ENCODE measurements at regions not wholly inside any gene's neighbourhood (a gene's known extent, or its start where the extent isn't known, plus 50 kb on each side); places are given as distances from the start of the nearest gene placed in this dataset.

DNA sequence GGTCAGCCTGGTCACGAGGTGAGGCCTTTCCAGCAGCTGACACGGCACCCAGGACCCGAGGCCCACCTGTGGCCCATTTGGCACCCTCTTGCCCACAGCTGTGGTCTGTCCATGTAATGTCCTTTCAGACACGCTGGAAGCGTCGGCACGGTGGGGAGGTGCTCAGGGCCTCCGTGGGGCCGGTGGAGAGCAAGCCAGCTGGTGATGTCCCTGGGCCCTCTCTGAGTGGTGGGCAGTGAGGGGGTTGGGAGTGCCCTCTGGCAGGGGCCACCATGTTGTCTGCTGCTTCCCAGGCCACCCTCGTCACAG lies 97.3 kb upstream of the ZNF469 start (continued):
- no peak for TF ChIP-seq ZNF462 (CRISPR knock-in tag; IDR thresholded peaks at IDR 0.05)
- TF ChIP-seq POLR2AphosphoS5 (IDR thresholded peaks at IDR 0.05; ENCODE audit: low read depth): no peak
- TF ChIP-seq CREB1 (CRISPR knock-in tag; IDR thresholded peaks at IDR 0.05; ENCODE audit: low read depth): no peak

GRCh38 chr16:88286301-88286923 lies 96.3 kb upstream of the ZNF469 start:
- no peaks in the 10 kb centered on the region for H3K27me3 ChIP-seq (ENCODE audit: insufficient read depth)
- no peaks in the 10 kb centered on the region for H3K4me1 ChIP-seq (ENCODE audit: insufficient read depth)
- H3K27me3 Mint-ChIP-seq (ENCODE audit: insufficient read depth, low read depth, poor library complexity): no peaks in the 10 kb centered on the region
- no peaks in the 10 kb centered on the region for H3K9me2 ChIP-seq (ENCODE audit: insufficient read depth)
- H3K36me3 ChIP-seq (ENCODE audit: insufficient read depth): no peaks in the 10 kb centered on the region
- H3K4me1 Mint-ChIP-seq: no peaks in the 10 kb centered on the region
- H3K27ac ChIP-seq (ENCODE audit: low read depth): no peak overlapping the region
- H2AFZ ChIP-seq: no peak overlapping the region
- ATAC-seq (no peak), DNase-seq (ENCODE audit: low spot score) (no peak)
- no peak for TF ChIP-seq REST (IDR thresholded peaks at IDR 0.05; ENCODE audit: unreplicated experiment)
- no peak for TF ChIP-seq JUNB (IDR thresholded peaks at IDR 0.05; ENCODE audit: unreplicated experiment)
- TF ChIP-seq, protein P1, sequence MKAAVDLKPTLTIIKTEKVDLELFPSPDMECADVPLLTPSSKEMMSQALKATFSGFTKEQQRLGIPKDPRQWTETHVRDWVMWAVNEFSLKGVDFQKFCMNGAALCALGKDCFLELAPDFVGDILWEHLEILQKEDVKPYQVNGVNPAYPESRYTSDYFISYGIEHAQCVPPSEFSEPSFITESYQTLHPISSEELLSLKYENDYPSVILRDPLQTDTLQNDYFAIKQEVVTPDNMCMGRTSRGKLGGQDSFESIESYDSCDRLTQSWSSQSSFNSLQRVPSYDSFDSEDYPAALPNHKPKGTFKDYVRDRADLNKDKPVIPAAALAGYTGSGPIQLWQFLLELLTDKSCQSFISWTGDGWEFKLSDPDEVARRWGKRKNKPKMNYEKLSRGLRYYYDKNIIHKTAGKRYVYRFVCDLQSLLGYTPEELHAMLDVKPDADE (IDR thresholded peaks at IDR 0.05): no peak
- no peak for TF ChIP-seq CREB1 (CRISPR knock-in tag; IDR thresholded peaks at IDR 0.05; ENCODE audit: low read depth)
- TF ChIP-seq EZH2 (IDR thresholded peaks at IDR 0.05; ENCODE audit: low read depth, unreplicated experiment): no peak
- TF ChIP-seq STAT1 (IDR thresholded peaks at IDR 0.05; ENCODE audit: unreplicated experiment): no peak
- no peak for TF ChIP-seq ZNF331 (CRISPR knock-in tag; IDR thresholded peaks at IDR 0.05; ENCODE audit: low read depth)
- no peak for TF ChIP-seq CTCF (conservative IDR thresholded peaks at IDR 0.05; ENCODE audit: low read depth in 2 of 2)
- no peak overlapping the region for H3K4me3 Mint-ChIP-seq
- H3K4me3 ChIP-seq: no peak overlapping the region
- H4K20me1 ChIP-seq (replicated peaks; ENCODE audit: insufficient read depth): no peaks in the 10 kb centered on the region
- H3F3A ChIP-seq (replicated peaks; ENCODE audit: low read depth): no peaks in the 10 kb centered on the region
- H3K9me3 Mint-ChIP-seq: peaks cover 41% of the 10 kb centered on the region
- H3K79me2 ChIP-seq (replicated peaks; ENCODE audit: insufficient read depth): no peaks in the 10 kb centered on the region
- peaks cover 14% of the 10 kb centered on the region for H3K36me3 Mint-ChIP-seq (ENCODE audit: low read depth)
- no peak overlapping the region for H3K27ac Mint-ChIP-seq
- H3K4me2 ChIP-seq: no peak overlapping the region
